Endothelial cell of umbilical vein (primary cell): ENCODE measurements at regions not wholly inside any gene's neighbourhood (a gene's known extent, or its start where the extent isn't known, plus 50 kb on each side); places are given as distances from the start of the nearest gene placed in this dataset.

Experiments
- BruUV-seq: library from RNA; stranded (reverse); fragments of 400-500 nt; replicated peaks from 2 replicates; lab custom pipeline; 2021; lab: Mats Ljungman, UMichigan
- CTCF ChIA-PET: fragments of 300-600, 350-600 bp; sonication (Branson Sonifier 250); formaldehyde crosslinking; loops from one replicate; lab custom pipeline; 2021; ENCODE audit warnings: antibody characterized with exemption, inconsistent platforms; lab: Charles Lee
- POLR2A ChIA-PET: fragments of 300-600, 350-600 bp; sonication (Branson Sonifier 250); formaldehyde crosslinking; loops from one replicate; lab custom pipeline; 2021; ENCODE audit warnings: antibody characterized with exemption, inconsistent platforms; lab: Charles Lee
- DNase-seq: peaks from one replicate; pipeline ENCODE4 v3.0.0-alpha.2; 2011; ENCODE audit warnings: low read depth, low spot score
- FAIRE-seq: peaks from 2 replicates; lab custom pipeline; 2011; peaks lifted over from hg19 to GRCh38; lab: Jason Lieb, UNC
- H2AFZ ChIP-seq: 2 replicates; pipeline ENCODE4 v1.6.0; 2012; ENCODE audit warnings: low read depth, low read length, control low read depth, inconsistent platforms
- H3K27ac ChIP-seq: 2 replicates; pipeline ENCODE4 v1.5.1; 2011; ENCODE audit warnings: low read depth, mild to moderate bottlenecking, control low read depth, low read length, moderate library complexity; ENCODE audit not compliant: insufficient read depth
- H3K27me3 ChIP-seq, 2 experiments: 2 replicates each; pipeline versions ENCODE4 v1.6.0 to v1.6.1; 2011; ENCODE audit warnings: low read length in 2 of 2, mixed read lengths in 1 of 2; ENCODE audit not compliant: control insufficient read depth in 2 of 2, insufficient read depth in 2 of 2
- H3K36me3 ChIP-seq, 2 experiments: 2 replicates in 1 of 2; 3 replicates in 1 of 2; pipeline ENCODE4 v1.5.1; 2011; ENCODE audit warnings: low read length in 2 of 2, mild to moderate bottlenecking in 1 of 2, moderate library complexity in 1 of 2; ENCODE audit not compliant: control insufficient read depth in 2 of 2, insufficient read depth in 2 of 2; ENCODE audit errors: extremely low read depth in 1 of 2
- H3K4me1 ChIP-seq: 3 replicates; pipeline ENCODE4 v1.5.1; 2011; ENCODE audit warnings: mild to moderate bottlenecking, low read length; ENCODE audit not compliant: control insufficient read depth, insufficient read depth; ENCODE audit errors: extremely low read depth
- H3K4me2 ChIP-seq: 2 replicates; pipeline ENCODE4 v1.6.1; 2011; ENCODE audit warnings: low read length, control low read depth, mixed read lengths; ENCODE audit not compliant: insufficient read depth
- H3K4me3 ChIP-seq, 3 experiments: fragments of 200-600 bp in 1 of 3; sonication (generic), shearing (Covaris generic) in 1 of 3; replicated peaks in 1 of 3; 2 replicates each; pipeline ENCODE4 v1.5.1; 2011 to 2016; ENCODE audit warnings: control low read depth in 3 of 3, low read length in 3 of 3, mild to moderate bottlenecking in 2 of 3, inconsistent platforms in 1 of 3, low read depth in 1 of 3, moderate library complexity in 1 of 3; ENCODE audit not compliant: insufficient read depth in 1 of 3
- H3K79me2 ChIP-seq: 2 replicates; pipeline ENCODE4 v1.6.0; 2012; ENCODE audit warnings: low read length, inconsistent platforms; ENCODE audit not compliant: control insufficient read depth, insufficient read depth
- H3K9ac ChIP-seq: replicated peaks from 2 replicates; pipeline ENCODE3; 2011; ENCODE audit warnings: low read length, control low read depth; ENCODE audit not compliant: insufficient read depth; ENCODE audit errors: extremely low read depth
- H3K9me1 ChIP-seq: replicated peaks from 3 replicates; pipeline ENCODE4 v1.6.0; 2011; ENCODE audit warnings: mild to moderate bottlenecking, low read length; ENCODE audit not compliant: control insufficient read depth, insufficient read depth; ENCODE audit errors: extremely low read depth
- H3K9me3 ChIP-seq: replicated peaks from 2 replicates; pipeline ENCODE4 v1.5.1; 2012; ENCODE audit warnings: low read length, inconsistent platforms; ENCODE audit not compliant: control insufficient read depth, insufficient read depth
- H4K20me1 ChIP-seq: replicated peaks from 2 replicates; pipeline ENCODE3; 2011; ENCODE audit warnings: mild to moderate bottlenecking, low read length; ENCODE audit not compliant: control insufficient read depth, insufficient read depth; ENCODE audit errors: extremely low read depth
- EZH2 ChIP-seq: IDR thresholded peaks from 2 replicates; pipeline ENCODE4 v1.6.1; 2012; ENCODE audit warnings: borderline replicate concordance, low read depth, mild to moderate bottlenecking, moderate library complexity, low read length, inconsistent platforms; ENCODE audit not compliant: severe bottlenecking
- FOS ChIP-seq: IDR thresholded peaks from 2 replicates; pipeline ENCODE4 v1.6.1; 2011; ENCODE audit warnings: mild to moderate bottlenecking, low read length, moderate library complexity, borderline replicate concordance; ENCODE audit not compliant: insufficient read depth
- GATA2 ChIP-seq: IDR thresholded peaks from 2 replicates; pipeline ENCODE4 v1.7.0; 2011; ENCODE audit warnings: low read depth, mild to moderate bottlenecking, moderate library complexity, mixed read lengths, low read length; ENCODE audit not compliant: insufficient read length, insufficient read depth
- JUN ChIP-seq: IDR thresholded peaks from 2 replicates; pipeline ENCODE4 v1.6.1; 2011; ENCODE audit warnings: borderline replicate concordance, low read depth; ENCODE audit not compliant: insufficient read length, insufficient read depth
- MYC ChIP-seq: IDR thresholded peaks from one replicate; pipeline ENCODE4 v1.6.1; 2011; ENCODE audit warnings: mild to moderate bottlenecking, low read depth, low read length
- POLR2A ChIP-seq: IDR thresholded peaks from 2 replicates; pipeline ENCODE4 v1.6.1; 2012; ENCODE audit warnings: low read depth, mild to moderate bottlenecking, control low read depth, low read length
- POLR2AphosphoS5 ChIP-seq: IDR thresholded peaks from 2 replicates; pipeline ENCODE4 v1.6.1; 2012; ENCODE audit warnings: low read depth, mild to moderate bottlenecking, control low read depth, low read length, moderate library complexity; ENCODE audit not compliant: insufficient read depth
- dilution Hi-C: fragments of 300-500 bp; cut with MboI; formaldehyde crosslinking; loops from one replicate; pipeline ENCODE4 v1.15.0; 2019; ENCODE audit warnings: low sequenced_read_pairs; ENCODE audit not compliant: extremely low pct_ligation_motif_present
- intact Hi-C: fragments of 100-400 bp; cut with micrococcal nuclease; formaldehyde crosslinking; loops from one replicate; pipeline ENCODE4 v1.10.0; 2022
- TF ChIP-seq, protein P1 (sequence below): IDR thresholded peaks from 2 replicates; pipeline ENCODE4 v1.6.1; 2011; ENCODE audit not compliant: insufficient read depth, insufficient read length
- TF ChIP-seq, protein P2 (sequence below), 2 donors: IDR thresholded peaks; 1 replicate in 1 of 2; 2 replicates in 1 of 2; pipeline ENCODE4 v1.5.1; 2011; ENCODE audit warnings: low read length in 2 of 2, mild to moderate bottlenecking in 2 of 2, moderate library complexity in 2 of 2, control low read depth in 1 of 2, inconsistent platforms in 1 of 2, low read depth in 1 of 2; ENCODE audit not compliant: insufficient read depth in 1 of 2; ENCODE audit errors: extremely low read depth in 1 of 2

DNA sequence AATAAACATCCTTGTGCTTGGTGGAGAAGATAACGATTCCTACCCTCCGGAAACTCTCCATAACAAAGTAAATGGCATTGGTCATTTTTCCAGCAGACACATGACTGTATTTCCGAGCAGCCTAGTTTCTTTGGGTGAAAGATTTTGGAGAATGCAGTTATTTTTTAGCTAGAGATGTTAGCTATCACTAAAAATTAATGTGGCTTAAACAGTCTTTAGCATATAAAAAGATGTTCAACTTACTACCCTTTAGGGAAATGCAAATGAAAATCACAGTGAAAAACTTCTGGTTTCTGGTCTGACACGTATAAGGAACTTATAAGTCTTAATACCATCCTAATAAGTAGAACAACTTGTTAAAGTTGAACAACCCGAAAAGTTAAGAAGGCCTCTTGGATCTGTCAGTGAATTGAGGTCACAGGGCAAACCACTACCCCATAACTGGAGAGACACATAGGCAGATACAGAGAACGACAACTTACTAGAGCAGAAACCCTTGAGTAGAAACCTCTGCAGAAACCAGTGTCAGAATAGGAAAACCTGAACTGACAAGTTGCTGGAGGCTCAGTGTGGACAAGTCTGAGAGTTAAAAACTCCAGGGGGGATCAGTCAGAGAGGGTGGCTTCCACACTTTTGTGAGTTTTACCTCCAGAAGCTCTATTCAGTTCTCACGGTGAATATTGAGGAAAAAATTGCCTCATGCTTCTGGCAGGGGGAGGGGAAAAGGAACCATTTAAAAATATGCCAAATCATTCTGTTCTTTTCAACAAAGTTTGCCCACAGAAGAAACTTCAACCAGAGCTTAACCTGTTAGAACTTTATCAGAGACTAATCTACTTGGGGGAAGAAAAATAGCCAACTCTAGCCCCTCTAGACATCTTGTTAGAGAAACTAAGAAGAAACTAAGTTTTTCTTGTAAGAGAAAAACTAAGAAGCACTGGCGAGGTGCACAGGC lies 325.2 kb upstream of the RPS23 start:
- Histone ChIP-seq H3K27me3 (peaks cover 3 to 5% of the 10 kb centered on the region in 2 experiments), H3K36me3 (no peaks in the 10 kb centered on the region), H3K9me1 (no peaks in the 10 kb centered on the region), H4K20me1 (no peaks in the 10 kb centered on the region), H3K9ac (no peak overlapping the region), H3K9me3 (no peaks in the 10 kb centered on the region), H3K4me1 (no peaks in the 10 kb centered on the region), H3K4me2 (no peak overlapping the region), H3K79me2 (no peaks in the 10 kb centered on the region), H3K4me3 (no peak overlapping the region), H2AFZ (no peak overlapping the region), H3K27ac (no peak overlapping the region)
- dilution Hi-C loops, result no loop called here
- no TSS peak for BruUV-seq
- POLR2A ChIA-PET, result no interaction called here
- FAIRE-seq (no peak), DNase-seq (no peak)
- CTCF ChIA-PET, result no interaction called here
- intact Hi-C loops, result no loop called here
- TF ChIP-seq JUN, result no peak
- no peak for TF ChIP-seq FOS
- no peak for TF ChIP-seq GATA2
- no peak for TF ChIP-seq POLR2A
- TF ChIP-seq, protein P1, sequence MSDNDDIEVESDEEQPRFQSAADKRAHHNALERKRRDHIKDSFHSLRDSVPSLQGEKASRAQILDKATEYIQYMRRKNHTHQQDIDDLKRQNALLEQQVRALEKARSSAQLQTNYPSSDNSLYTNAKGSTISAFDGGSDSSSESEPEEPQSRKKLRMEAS, result no peak
- TF ChIP-seq, protein P2, sequence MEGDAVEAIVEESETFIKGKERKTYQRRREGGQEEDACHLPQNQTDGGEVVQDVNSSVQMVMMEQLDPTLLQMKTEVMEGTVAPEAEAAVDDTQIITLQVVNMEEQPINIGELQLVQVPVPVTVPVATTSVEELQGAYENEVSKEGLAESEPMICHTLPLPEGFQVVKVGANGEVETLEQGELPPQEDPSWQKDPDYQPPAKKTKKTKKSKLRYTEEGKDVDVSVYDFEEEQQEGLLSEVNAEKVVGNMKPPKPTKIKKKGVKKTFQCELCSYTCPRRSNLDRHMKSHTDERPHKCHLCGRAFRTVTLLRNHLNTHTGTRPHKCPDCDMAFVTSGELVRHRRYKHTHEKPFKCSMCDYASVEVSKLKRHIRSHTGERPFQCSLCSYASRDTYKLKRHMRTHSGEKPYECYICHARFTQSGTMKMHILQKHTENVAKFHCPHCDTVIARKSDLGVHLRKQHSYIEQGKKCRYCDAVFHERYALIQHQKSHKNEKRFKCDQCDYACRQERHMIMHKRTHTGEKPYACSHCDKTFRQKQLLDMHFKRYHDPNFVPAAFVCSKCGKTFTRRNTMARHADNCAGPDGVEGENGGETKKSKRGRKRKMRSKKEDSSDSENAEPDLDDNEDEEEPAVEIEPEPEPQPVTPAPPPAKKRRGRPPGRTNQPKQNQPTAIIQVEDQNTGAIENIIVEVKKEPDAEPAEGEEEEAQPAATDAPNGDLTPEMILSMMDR (IDR thresholded peaks at IDR 0.05; ENCODE audit: extremely low read depth in 1 of 2, insufficient read depth in 1 of 2, low read depth in 1 of 2, low read length in 2 of 2), result no peak
- no peak for TF ChIP-seq MYC
- no peak for TF ChIP-seq POLR2AphosphoS5
- TF ChIP-seq EZH2, result no peak
